ENCODE measurements at regions not wholly inside any gene's neighbourhood (a gene's known extent, or its start where the extent isn't known, plus 50 kb on each side); places are given as distances from the start of the nearest gene placed in this dataset.
"Not testable (repeated sequence)": the region's sequence is repeated elsewhere in the genome, so short reads cannot be mapped to it uniquely, and the experiment has no call there.

- Histone ChIP-seq H3K36me3 (replicated peaks) (no peaks in the 10 kb centered on the region), H3K27me3 (ENCODE audit: low read depth) (peaks cover 45% of the 10 kb centered on the region), H3K4me3 (no peak overlapping the region), H3K4me1 (no peaks in the 10 kb centered on the region), H3K9me3 (no peaks in the 10 kb centered on the region)
- DNase-seq (ENCODE audit: low spot score in 2 of 2) = no peak
- in situ Hi-C loops (cut with MboI; ENCODE audit: low sequenced_read_pairs) = no loop called here
These were observed 138.2 kb downstream of the NPIPB5 start for GRCh38 chr16:22648941-22649340.

DNA sequence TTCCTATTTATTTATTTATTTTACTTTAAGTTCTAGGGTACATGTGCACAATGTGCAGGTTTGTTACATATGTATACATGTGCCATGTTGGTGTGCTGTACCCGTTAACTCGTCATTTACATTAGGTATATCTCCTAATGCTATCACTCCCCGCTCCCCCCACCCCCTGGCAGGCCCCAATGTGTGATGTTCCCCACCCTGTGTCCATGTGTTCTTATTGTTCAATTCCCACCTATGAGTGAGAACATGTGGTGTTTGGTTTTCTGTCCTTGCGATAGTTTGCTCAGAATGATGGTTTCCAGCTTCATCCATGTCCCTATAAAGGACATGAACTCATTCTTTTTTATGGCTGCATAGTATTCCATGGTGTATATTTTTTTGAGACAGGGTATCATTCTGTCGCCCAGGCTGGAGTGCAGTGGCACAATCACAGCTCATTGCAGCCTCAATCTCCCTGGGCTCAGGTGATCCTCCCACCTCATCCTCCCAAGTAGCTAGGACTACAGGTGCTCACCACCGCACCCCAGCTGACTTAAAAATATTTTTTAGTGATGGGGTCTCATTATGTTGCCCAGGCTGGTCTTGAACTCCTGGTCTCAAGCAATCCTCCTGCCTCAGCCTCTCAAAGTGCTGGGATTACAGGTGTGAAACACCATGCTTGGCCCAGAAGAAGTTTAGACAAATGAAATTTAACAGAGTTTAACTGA, 140.6 kb downstream of the NPIPB5 start:
- not testable (repeated sequence) for H3K36me3 ChIP-seq (replicated peaks); H3K4me1 ChIP-seq; H3K4me3 ChIP-seq; H3K9me3 ChIP-seq; DNase-seq (ENCODE audit: low spot score in 2 of 2)
- peaks cover 37% of the 10 kb centered on the region for H3K27me3 ChIP-seq (ENCODE audit: low read depth)
- in situ Hi-C loops (cut with MboI; ENCODE audit: low sequenced_read_pairs) = loop anchor here (25.0 kb wide), 1 partner anchor 314 kb away; no protein-coding TSS in a partner anchor

- H3K36me3 ChIP-seq (replicated peaks) = no peaks in the 10 kb centered on the region
- H3K4me3 ChIP-seq = no peak overlapping the region
- peaks cover 30% of the 10 kb centered on the region for H3K27me3 ChIP-seq (ENCODE audit: low read depth)
- no peaks in the 10 kb centered on the region for H3K4me1 ChIP-seq
- in situ Hi-C loops (cut with MboI; ENCODE audit: low sequenced_read_pairs) = loop anchor here (25.0 kb wide), 1 partner anchor 315 kb away; no protein-coding TSS in a partner anchor
- no peak for DNase-seq (ENCODE audit: low spot score in 2 of 2)
- H3K9me3 ChIP-seq = no peaks in the 10 kb centered on the region
These were observed 141.8 kb downstream of the NPIPB5 start for GRCh38 chr16:22652463-22652845.

DNA sequence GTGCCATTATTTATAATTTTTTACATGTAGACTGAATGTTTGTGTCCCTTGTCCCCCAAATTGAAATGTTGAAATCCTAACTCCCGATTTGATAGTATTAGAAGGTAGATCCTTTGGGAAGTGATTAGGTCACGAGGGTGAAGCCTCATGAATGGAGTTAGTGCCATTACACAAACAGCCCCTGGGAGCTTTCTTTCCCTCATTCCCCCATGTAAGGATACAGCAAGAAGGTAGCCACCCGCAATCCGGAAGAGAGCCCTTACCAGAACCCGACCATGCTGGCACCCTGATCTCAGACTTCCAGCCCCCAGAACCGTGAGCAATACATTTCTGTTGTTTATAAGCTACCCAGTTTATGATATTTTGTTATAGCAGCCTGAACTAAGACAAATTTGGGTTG, 143.2 kb downstream of the NPIPB5 start:
- H3K9me3 ChIP-seq = no peaks in the 10 kb centered on the region
- no peak for DNase-seq (ENCODE audit: low spot score in 2 of 2)
- no peaks in the 10 kb centered on the region for H3K4me1 ChIP-seq
- peaks cover 16% of the 10 kb centered on the region for H3K27me3 ChIP-seq (ENCODE audit: low read depth)
- H3K36me3 ChIP-seq (replicated peaks) = no peaks in the 10 kb centered on the region
- in situ Hi-C loops (cut with MboI; ENCODE audit: low sequenced_read_pairs) = loop anchor here (25.0 kb wide), 1 partner anchor 317 kb away; no protein-coding TSS in a partner anchor
- no peak overlapping the region for H3K4me3 ChIP-seq

DNA sequence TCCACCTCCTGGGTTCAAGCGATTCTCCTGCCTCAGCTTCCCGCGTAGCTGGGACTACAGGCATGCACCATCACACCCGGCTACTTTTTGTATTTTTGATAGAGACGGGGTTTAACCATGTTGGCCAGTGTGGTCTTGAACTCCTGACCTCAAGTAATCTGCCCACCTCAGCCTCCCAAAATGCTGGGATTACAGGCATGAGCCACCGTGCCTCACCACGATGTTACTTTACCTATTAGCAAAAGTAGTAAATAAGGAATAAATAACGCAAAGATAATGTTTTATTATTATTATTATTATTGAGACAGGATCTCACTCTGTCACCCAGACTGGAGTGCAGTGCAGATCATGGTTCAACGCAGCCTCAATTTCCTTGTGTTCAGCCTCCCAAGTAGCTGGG, 145.9 kb downstream of the NPIPB5 start:
- H3K4me1 ChIP-seq; H3K36me3 ChIP-seq (replicated peaks); H3K27me3 ChIP-seq (ENCODE audit: low read depth); DNase-seq (ENCODE audit: low spot score in 2 of 2); H3K9me3 ChIP-seq; H3K4me3 ChIP-seq: not testable (repeated sequence)
- in situ Hi-C loops (cut with MboI; ENCODE audit: low sequenced_read_pairs) = loop anchor here (25.0 kb wide), 1 partner anchor 319 kb away; no protein-coding TSS in a partner anchor

- peaks cover 3% of the 10 kb centered on the region; the same call in 1 of the 2 replicates for H3K9me3 ChIP-seq
- in situ Hi-C loops (cut with MboI; ENCODE audit: low sequenced_read_pairs) = loop anchor here (25.0 kb wide), 1 partner anchor 323 kb away; no protein-coding TSS in a partner anchor
- 0 out of 2 replicates have a peak, but pooled peaks cover 3% of the 10 kb centered on the region for H3K27me3 ChIP-seq (ENCODE audit: low read depth)
- no peaks in the 10 kb centered on the region for H3K36me3 ChIP-seq (replicated peaks)
- no peaks in the 10 kb centered on the region for H3K4me1 ChIP-seq
- DNase-seq (ENCODE audit: low spot score in 2 of 2) = no peak
- no peak overlapping the region for H3K4me3 ChIP-seq
These were observed 149.2 kb downstream of the NPIPB5 start for GRCh38 chr16:22659933-22660332.

- Histone ChIP-seq H3K4me3 (no peak overlapping the region), H3K4me1 (no peaks in the 10 kb centered on the region), H3K9me3 (peaks cover 3% of the 10 kb centered on the region; the same call in 1 of the 2 replicates), H3K27me3 (ENCODE audit: low read depth) (0 out of 2 replicates have a peak, but pooled peaks cover 4% of the 10 kb centered on the region), H3K36me3 (replicated peaks) (no peaks in the 10 kb centered on the region)
- DNase-seq (ENCODE audit: low spot score in 2 of 2) = no peak
- in situ Hi-C loops (cut with MboI; ENCODE audit: low sequenced_read_pairs) = loop anchor here (25.0 kb wide), 1 partner anchor 323 kb away; no protein-coding TSS in a partner anchor
These were observed 149.9 kb downstream of the NPIPB5 start for GRCh38 chr16:22660441-22661160.

- DNase-seq (ENCODE audit: low spot score in 2 of 2) = no peak
- Histone ChIP-seq H3K27me3 (ENCODE audit: low read depth) (0 out of 2 replicates have a peak, but pooled peaks cover 4% of the 10 kb centered on the region), H3K9me3 (peaks cover 3% of the 10 kb centered on the region; the same call in 1 of the 2 replicates), H3K4me3 (no peak overlapping the region), H3K4me1 (no peaks in the 10 kb centered on the region), H3K36me3 (replicated peaks) (no peaks in the 10 kb centered on the region)
- in situ Hi-C loops (cut with MboI; ENCODE audit: low sequenced_read_pairs) = loop anchor here (25.0 kb wide), 1 partner anchor 324 kb away; no protein-coding TSS in a partner anchor
These were observed 150.5 kb downstream of the NPIPB5 start for GRCh38 chr16:22661161-22661647.

- in situ Hi-C loops (cut with MboI; ENCODE audit: low sequenced_read_pairs) = loop anchor here (25.0 kb wide), 1 partner anchor 326 kb away; no protein-coding TSS in a partner anchor
- not testable (repeated sequence) for H3K36me3 ChIP-seq (replicated peaks); H3K9me3 ChIP-seq; H3K4me3 ChIP-seq; H3K4me1 ChIP-seq; DNase-seq (ENCODE audit: low spot score in 2 of 2); H3K27me3 ChIP-seq (ENCODE audit: low read depth)
These were observed 151.0 kb upstream of the HS3ST2 start for GRCh38 chr16:22662958-22663357.

GRCh38 chr16:22663389-22664064, 150.4 kb upstream of the HS3ST2 start:
- Histone ChIP-seq H3K4me3 (no peak overlapping the region), H3K9me3 (peaks cover 3% of the 10 kb centered on the region; the same call in 1 of the 2 replicates), H3K27me3 (ENCODE audit: low read depth) (0 out of 2 replicates have a peak, but pooled peaks cover 4% of the 10 kb centered on the region), H3K36me3 (replicated peaks) (no peaks in the 10 kb centered on the region), H3K4me1 (no peaks in the 10 kb centered on the region)
- in situ Hi-C loops (cut with MboI; ENCODE audit: low sequenced_read_pairs) = loop anchor here (25.0 kb wide), 1 partner anchor 326 kb away; no protein-coding TSS in a partner anchor
- no peak for DNase-seq (ENCODE audit: low spot score in 2 of 2)

GRCh38 chr16:22664132-22664531, 149.8 kb upstream of the HS3ST2 start:
- no peak overlapping the region for H3K4me3 ChIP-seq
- in situ Hi-C loops (cut with MboI; ENCODE audit: low sequenced_read_pairs) = loop anchor here (25.0 kb wide), 1 partner anchor 327 kb away; no protein-coding TSS in a partner anchor
- H3K9me3 ChIP-seq = peaks cover 3% of the 10 kb centered on the region; the same call in 1 of the 2 replicates
- 0 out of 2 replicates have a peak, but pooled peaks cover 4% of the 10 kb centered on the region for H3K27me3 ChIP-seq (ENCODE audit: low read depth)
- H3K36me3 ChIP-seq (replicated peaks) = no peaks in the 10 kb centered on the region
- no peak for DNase-seq (ENCODE audit: low spot score in 2 of 2)
- no peaks in the 10 kb centered on the region for H3K4me1 ChIP-seq

GRCh38 chr16:22664561-22664997, 149.4 kb upstream of the HS3ST2 start:
- 0 out of 2 replicates have a peak, but pooled peaks cover 4% of the 10 kb centered on the region for H3K27me3 ChIP-seq (ENCODE audit: low read depth)
- in situ Hi-C loops (cut with MboI; ENCODE audit: low sequenced_read_pairs) = loop anchor here (25.0 kb wide), 1 partner anchor 327 kb away; no protein-coding TSS in a partner anchor
- H3K9me3 ChIP-seq = peaks cover 3% of the 10 kb centered on the region; the same call in 1 of the 2 replicates
- no peak for DNase-seq (ENCODE audit: low spot score in 2 of 2)
- no peaks in the 10 kb centered on the region for H3K4me1 ChIP-seq
- H3K36me3 ChIP-seq (replicated peaks) = no peaks in the 10 kb centered on the region
- H3K4me3 ChIP-seq = no peak overlapping the region
